Upper lobe of left lung (tissue), 6 donors: ENCODE measurements at regions not wholly inside any gene's neighbourhood (a gene's known extent, or its start where the extent isn't known, plus 50 kb on each side); places are given as distances from the start of the nearest gene placed in this dataset.

Source experiments
- ATAC-seq, 2 donors: fragments of 200-7000 bp; cut with Tn5 transposase; one replicate each; pipeline ENCODE4 v1.9.1; 2022; ENCODE audit warnings: mild to moderate bottlenecking in 2 of 2, moderate library complexity in 2 of 2; ENCODE audit not compliant: low FRiP score in 2 of 2
- DNase-seq, 2 donors: peaks; one replicate each; pipeline ENCODE4 v3.0.0-alpha.2; 2019 to 2020
- H3K27ac ChIP-seq, 4 donors: fragments of 200-600 bp; sonication (generic); one replicate each; pipeline ENCODE4 v1.5.1; 2016 to 2019
- H3K27me3 ChIP-seq, 4 donors: fragments of 200-600 bp; sonication (generic); one replicate each; pipeline ENCODE4 v1.5.1; 2017 to 2019
- H3K36me3 ChIP-seq, 4 donors: fragments of 200-600 bp; sonication (generic); one replicate each; pipeline ENCODE4 v1.5.1; 2016 to 2019
- H3K4me1 ChIP-seq, 4 donors: fragments of 200-600 bp; sonication (generic); one replicate each; pipeline ENCODE4 v1.5.1; 2018 to 2019
- H3K4me3 ChIP-seq, 4 donors: fragments of 200-600 bp; sonication (generic); one replicate each; pipeline ENCODE4 v1.5.1; 2017 to 2019; ENCODE audit warnings: mild to moderate bottlenecking in 2 of 4, moderate library complexity in 1 of 4
- H3K9me3 ChIP-seq, 4 donors: fragments of 200-600 bp; sonication (generic); one replicate each; pipeline ENCODE4 v1.5.1; 2018 to 2019
- EP300 ChIP-seq, 4 donors: sonication (generic); formaldehyde crosslinking; IDR thresholded peaks; one replicate each; pipeline ENCODE4 v1.5.1; 2017; ENCODE audit warnings: antibody characterized with exemption in 4 of 4, control low read depth in 2 of 4
- POLR2A ChIP-seq, 4 donors: fragments of 450-650 bp; IDR thresholded peaks; one replicate each; pipeline ENCODE4 v1.5.1; 2016 to 2017; ENCODE audit warnings: antibody characterized with exemption in 4 of 4, mild to moderate bottlenecking in 2 of 4
- POLR2AphosphoS5 ChIP-seq, 2 donors: sonication (generic); formaldehyde crosslinking; IDR thresholded peaks; one replicate each; pipeline ENCODE4 v1.5.1; 2017; ENCODE audit warnings: antibody characterized with exemption in 2 of 2
- WGBS, 2 donors: methylation state at CpG; one replicate each; pipeline ENCODE4 v1.1.5; 2017 to 2018; 5-methylcytosine and 5-hydroxymethylcytosine counted together
- TF ChIP-seq, protein P1 (sequence below), 6 experiments: fragments of 450-650 bp in 4 of 6; fragments of 200-600 bp in 2 of 6; sonication (generic) in 2 of 6; IDR thresholded peaks; one replicate each; pipeline ENCODE4 v1.5.1; 2016 to 2019; ENCODE audit warnings: antibody characterized with exemption in 6 of 6
- donor health status: DM: no; HTN: no; CAD: no; lungs with moderate emphysema.
- donor health status: DM: no; HTN: yes; CAD: no; lungs with severe emphysema.

- Histone ChIP-seq H3K4me3 (no peak overlapping the region), H3K36me3 (no peaks in the 10 kb centered on the region), H3K9me3 (no peaks in the 10 kb centered on the region), H3K4me1 (no peaks in the 10 kb centered on the region), H3K27ac (no peak overlapping the region), H3K27me3 (no peaks in the 10 kb centered on the region)
- DNase-seq (no peak), ATAC-seq (no peak)
- WGBS, 2 donors = 67 to 80% methylated on average over 1 to 2 of the region's 2 CpGs
- TF ChIP-seq EP300 (IDR thresholded peaks at IDR 0.05) = no peak
- TF ChIP-seq, protein P1, sequence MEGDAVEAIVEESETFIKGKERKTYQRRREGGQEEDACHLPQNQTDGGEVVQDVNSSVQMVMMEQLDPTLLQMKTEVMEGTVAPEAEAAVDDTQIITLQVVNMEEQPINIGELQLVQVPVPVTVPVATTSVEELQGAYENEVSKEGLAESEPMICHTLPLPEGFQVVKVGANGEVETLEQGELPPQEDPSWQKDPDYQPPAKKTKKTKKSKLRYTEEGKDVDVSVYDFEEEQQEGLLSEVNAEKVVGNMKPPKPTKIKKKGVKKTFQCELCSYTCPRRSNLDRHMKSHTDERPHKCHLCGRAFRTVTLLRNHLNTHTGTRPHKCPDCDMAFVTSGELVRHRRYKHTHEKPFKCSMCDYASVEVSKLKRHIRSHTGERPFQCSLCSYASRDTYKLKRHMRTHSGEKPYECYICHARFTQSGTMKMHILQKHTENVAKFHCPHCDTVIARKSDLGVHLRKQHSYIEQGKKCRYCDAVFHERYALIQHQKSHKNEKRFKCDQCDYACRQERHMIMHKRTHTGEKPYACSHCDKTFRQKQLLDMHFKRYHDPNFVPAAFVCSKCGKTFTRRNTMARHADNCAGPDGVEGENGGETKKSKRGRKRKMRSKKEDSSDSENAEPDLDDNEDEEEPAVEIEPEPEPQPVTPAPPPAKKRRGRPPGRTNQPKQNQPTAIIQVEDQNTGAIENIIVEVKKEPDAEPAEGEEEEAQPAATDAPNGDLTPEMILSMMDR (IDR thresholded peaks at IDR 0.05) = no peak
- TF ChIP-seq POLR2A (IDR thresholded peaks at IDR 0.05) = no peak
- no peak for TF ChIP-seq POLR2AphosphoS5 (IDR thresholded peaks at IDR 0.05)
Observed at GRCh38 chr18:29652797-29653196, 1389.7 kb downstream of the DSC3 start.

DNA sequence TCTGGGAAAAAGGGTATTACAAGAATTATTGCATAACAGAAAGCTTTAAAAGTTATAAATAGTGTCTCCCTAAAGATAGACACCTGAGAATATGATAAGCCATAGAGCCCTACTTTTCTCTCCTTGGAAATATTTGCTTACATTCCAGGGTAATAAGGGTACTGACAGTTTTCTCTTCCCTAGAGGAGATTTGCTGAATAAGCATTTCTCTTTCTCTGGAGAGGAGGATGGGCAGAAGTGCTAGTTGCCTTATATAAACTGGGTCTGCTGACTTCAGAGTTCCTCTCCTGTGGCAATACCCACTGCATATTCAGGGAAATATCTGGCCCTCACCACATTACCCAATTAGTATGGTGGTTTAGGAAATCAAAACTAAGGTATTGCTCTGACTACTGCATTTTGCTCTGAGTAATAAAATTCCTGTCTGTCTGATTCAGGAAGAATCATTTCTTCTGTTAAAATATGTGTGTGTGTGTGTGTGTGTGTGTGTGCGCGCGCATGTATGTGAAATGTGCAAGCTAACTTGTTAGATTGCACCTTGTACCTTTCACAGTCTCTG, 1391.3 kb downstream of the DSC3 start:
- DNase-seq = no peak
- Histone ChIP-seq H3K4me3 (no peak overlapping the region), H3K4me1 (no peaks in the 10 kb centered on the region), H3K36me3 (no peaks in the 10 kb centered on the region), H3K9me3 (no peaks in the 10 kb centered on the region), H3K27ac (no peak overlapping the region), H3K27me3 (no peaks in the 10 kb centered on the region)
- ATAC-seq = no peak
- 80 to 86% methylated on average over 3 of the region's 3 CpGs for WGBS, 2 donors
- TF ChIP-seq, protein P1 (IDR thresholded peaks at IDR 0.05) = no peak
- TF ChIP-seq POLR2A (IDR thresholded peaks at IDR 0.05) (no peak), EP300 (IDR thresholded peaks at IDR 0.05) (no peak), POLR2AphosphoS5 (IDR thresholded peaks at IDR 0.05) (no peak)

- no peaks in the 10 kb centered on the region for H3K4me1 ChIP-seq
- H3K36me3 ChIP-seq = no peaks in the 10 kb centered on the region
- ATAC-seq = no peak
- TF ChIP-seq POLR2AphosphoS5 (IDR thresholded peaks at IDR 0.05) (no peak), POLR2A (IDR thresholded peaks at IDR 0.05) (no peak), EP300 (IDR thresholded peaks at IDR 0.05) (no peak)
- TF ChIP-seq, protein P1 (IDR thresholded peaks at IDR 0.05) = no peak
- no peak for DNase-seq
- H3K27me3 ChIP-seq = no peaks in the 10 kb centered on the region
- H3K4me3 ChIP-seq = no peak overlapping the region
- H3K9me3 ChIP-seq = no peaks in the 10 kb centered on the region
- WGBS, 2 donors = 27 to 45% methylated on average over 1 of the region's 1 CpG
- no peak overlapping the region for H3K27ac ChIP-seq
Observed at GRCh38 chr18:29648891-29649290, 1393.7 kb downstream of the DSC3 start.

GRCh38 chr18:29647700-29648099, 1394.8 kb downstream of the DSC3 start:
- DNase-seq (no peak), ATAC-seq (no peak)
- Histone ChIP-seq H3K4me3 (no peak overlapping the region), H3K36me3 (no peaks in the 10 kb centered on the region), H3K9me3 (no peaks in the 10 kb centered on the region), H3K27ac (no peak overlapping the region), H3K27me3 (no peaks in the 10 kb centered on the region), H3K4me1 (no peaks in the 10 kb centered on the region)
- 88 to 93% methylated on average over 1 of the region's 1 CpG for WGBS, 2 donors
- no peak for TF ChIP-seq EP300 (IDR thresholded peaks at IDR 0.05)
- no peak for TF ChIP-seq POLR2AphosphoS5 (IDR thresholded peaks at IDR 0.05)
- TF ChIP-seq, protein P1 (IDR thresholded peaks at IDR 0.05) = no peak
- TF ChIP-seq POLR2A (IDR thresholded peaks at IDR 0.05) = no peak

DNA sequence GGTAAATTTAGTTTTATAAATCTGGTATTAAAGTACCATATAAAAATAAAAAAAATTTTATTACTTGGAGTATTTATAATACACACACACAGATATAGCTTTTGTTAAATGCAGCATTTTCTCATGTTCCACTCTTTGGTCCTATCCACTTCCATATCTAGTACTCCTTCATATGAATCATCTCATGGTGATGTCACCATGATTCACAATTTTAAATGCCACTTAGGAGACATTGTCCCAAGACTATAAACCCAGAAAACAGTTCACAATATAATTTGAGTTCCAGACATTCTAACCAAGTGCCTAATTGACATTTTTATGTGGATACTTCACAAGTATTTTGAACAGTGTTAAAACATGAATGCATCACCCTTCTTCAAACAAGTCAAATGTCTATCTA, 1398.3 kb downstream of the DSC3 start:
- no peak for TF ChIP-seq POLR2AphosphoS5 (IDR thresholded peaks at IDR 0.05)
- TF ChIP-seq EP300 (IDR thresholded peaks at IDR 0.05) = no peak
- TF ChIP-seq, protein P1 (IDR thresholded peaks at IDR 0.05) = no peak
- no peak for TF ChIP-seq POLR2A (IDR thresholded peaks at IDR 0.05)
- ATAC-seq (no peak), DNase-seq (no peak)
- H3K4me3 ChIP-seq = no peak overlapping the region
- no peaks in the 10 kb centered on the region for H3K27me3 ChIP-seq
- H3K9me3 ChIP-seq = no peaks in the 10 kb centered on the region
- no peak overlapping the region for H3K27ac ChIP-seq
- H3K4me1 ChIP-seq = no peaks in the 10 kb centered on the region
- no peaks in the 10 kb centered on the region for H3K36me3 ChIP-seq
